Esophagus squamous epithelium (tissue), 4 donors: ENCODE measurements at regions not wholly inside any gene's neighbourhood (a gene's known extent, or its start where the extent isn't known, plus 50 kb on each side); places are given as distances from the start of the nearest gene placed in this dataset.

Source experiments
- CTCF ChIP-seq, 6 experiments: fragments of 450-650 bp in 4 of 6; fragments of 200-600 bp in 2 of 6; sonication (generic) in 2 of 6; IDR thresholded peaks; one replicate each; pipeline ENCODE4 v1.5.1; 2016 to 2019; ENCODE audit warnings: antibody characterized with exemption in 6 of 6, mild to moderate bottlenecking in 4 of 6, moderate library complexity in 4 of 6
- POLR2A ChIP-seq, 4 donors: fragments of 450-650 bp; IDR thresholded peaks; one replicate each; pipeline ENCODE4 v1.6.1; 2017; ENCODE audit warnings: antibody characterized with exemption in 4 of 4, mild to moderate bottlenecking in 4 of 4, moderate library complexity in 3 of 4

GRCh38 chr20:60389882-60390281, 431.7 kb downstream of the CDH26 start:
- TF ChIP-seq POLR2A (IDR thresholded peaks at IDR 0.05) (no peak), CTCF (IDR thresholded peaks at IDR 0.05) (no peak)
